Ovary (tissue), 3 donors: ENCODE measurements at regions not wholly inside any gene's neighbourhood (a gene's known extent, or its start where the extent isn't known, plus 50 kb on each side); places are given as distances from the start of the nearest gene placed in this dataset.

Experiments
- CTCF ChIP-seq, 3 donors: fragments of 450-650 bp in 2 of 3; fragments of 200-600 bp in 1 of 3; IDR thresholded peaks; one replicate each; pipeline versions ENCODE4 v1.5.1 to v1.8.0; 2016 to 2022; ENCODE audit warnings: antibody characterized with exemption in 3 of 3, mild to moderate bottlenecking in 1 of 3
- EP300 ChIP-seq: sonication (generic); formaldehyde crosslinking; IDR thresholded peaks from one replicate; pipeline ENCODE4 v1.6.1; 2017; ENCODE audit warnings: antibody characterized with exemption
- POLR2A ChIP-seq: fragments of 450-650 bp; IDR thresholded peaks from one replicate; pipeline ENCODE4 v1.6.1; 2017; ENCODE audit warnings: antibody characterized with exemption, mild to moderate bottlenecking, moderate library complexity
- donor health status: DM: no; HTN: no; CAD: no.

GRCh38 chr2:65522922-65523321 lies 90.5 kb upstream of the SPRED2 start:
- TF ChIP-seq CTCF (IDR thresholded peaks at IDR 0.05) (no peak), POLR2A (no peak), EP300 (no peak)
